AG04450 (cell line): ENCODE measurements at regions not wholly inside any gene's neighbourhood (a gene's known extent, or its start where the extent isn't known, plus 50 kb on each side); places are given as distances from the start of the nearest gene placed in this dataset.

ENCODE experiments used
- CTCF ChIA-PET: fragments of 300-600, 350-600 bp; formaldehyde crosslinking; extraction: SDS; loops from one replicate; lab custom pipeline; 2022; ENCODE audit warnings: antibody characterized with exemption, inconsistent platforms; lab: Charles Lee
- POLR2A ChIA-PET: fragments of 350-600 bp; formaldehyde crosslinking; extraction: SDS; loops from one replicate; lab custom pipeline; 2021; ENCODE audit warnings: antibody characterized with exemption, inconsistent platforms; lab: Yijun Ruan, JAX
- DNase-seq: peaks from one replicate; pipeline ENCODE4 v3.0.0-alpha.2; 2011; ENCODE audit warnings: low read depth, low spot score
- H3K27ac ChIP-seq: one replicate; pipeline ENCODE4 v1.5.1; 2012; ENCODE audit warnings: low read depth, low read length, control low read depth
- H3K27me3 ChIP-seq: one replicate; pipeline ENCODE4 v1.6.0; 2012; ENCODE audit warnings: low read length; ENCODE audit not compliant: control insufficient read depth, insufficient read depth
- H3K4me3 ChIP-seq: 2 replicates; pipeline ENCODE4 v1.5.1; 2011; ENCODE audit warnings: mild to moderate bottlenecking, low read depth, low read length, control low read depth
- H3K9me3 ChIP-seq: 2 replicates; pipeline ENCODE4 v1.5.1; 2012; ENCODE audit warnings: low read length; ENCODE audit not compliant: control insufficient read depth, insufficient read depth
- CTCF ChIP-seq: IDR thresholded peaks from 2 replicates; pipeline ENCODE4 v1.5.1; 2011; ENCODE audit warnings: low read depth, low read length, control low read depth, inconsistent platforms

GRCh38 chr4:148730082-148730640, 287.9 kb upstream of the NR3C2 start:
- POLR2A ChIA-PET: no interaction called here
- Histone ChIP-seq H3K27me3 (no peaks in the 10 kb centered on the region), H3K4me3 (no peak overlapping the region), H3K9me3 (no peaks in the 10 kb centered on the region), H3K27ac (no peak overlapping the region)
- TF ChIP-seq CTCF: no peak
- CTCF ChIA-PET: no interaction called here
- no peak for DNase-seq

GRCh38 chr4:148717988-148718387, 275.8 kb upstream of the NR3C2 start:
- no peak for DNase-seq
- Histone ChIP-seq H3K9me3 (no peaks in the 10 kb centered on the region; the same call in 1 of the 2 replicates), H3K4me3 (no peak overlapping the region), H3K27me3 (no peaks in the 10 kb centered on the region), H3K27ac (no peak overlapping the region)
- ChIA-PET POLR2A (no interaction called here), CTCF (no interaction called here)
- no peak for TF ChIP-seq CTCF

- TF ChIP-seq CTCF: no peak
- Histone ChIP-seq H3K9me3 (no peaks in the 10 kb centered on the region; the same call in 1 of the 2 replicates), H3K27ac (no peak overlapping the region), H3K27me3 (no peaks in the 10 kb centered on the region), H3K4me3 (no peak overlapping the region)
- no peak for DNase-seq
- CTCF ChIA-PET: no interaction called here
- POLR2A ChIA-PET: no interaction called here
Observed at GRCh38 chr4:148716431-148717052, 274.3 kb upstream of the NR3C2 start.

- CTCF ChIA-PET: no interaction called here
- H3K4me3 ChIP-seq: no peak overlapping the region
Observed at GRCh38 chr4:148704291-148704690, 262.1 kb upstream of the NR3C2 start.

More at GRCh38 chr4:148704291-148704690, 262.1 kb upstream of the NR3C2 start:
- DNase-seq: no peak
- no peak for TF ChIP-seq CTCF
- POLR2A ChIA-PET: no interaction called here
- H3K9me3 ChIP-seq: no peaks in the 10 kb centered on the region; the same call in 1 of the 2 replicates
- no peak overlapping the region for H3K27ac ChIP-seq
- no peaks in the 10 kb centered on the region for H3K27me3 ChIP-seq
